GM23338 (cell line): ENCODE measurements at regions not wholly inside any gene's neighbourhood (a gene's known extent, or its start where the extent isn't known, plus 50 kb on each side); places are given as distances from the start of the nearest gene placed in this dataset.

Source experiments
- ATAC-seq: fragments of 200-7000 bp; cut with Tn5 transposase; 3 replicates; pipeline ENCODE4 v1.9.1; 2020
- DNase-seq: peaks from one replicate; pipeline ENCODE4 v3.0.0-alpha.2; 2015; ENCODE audit warnings: low spot score
- H2AFZ ChIP-seq: fragments of 200-600 bp; sonication (generic); 2 replicates; pipeline ENCODE4 v1.8.0; 2016; ENCODE audit warnings: antibody characterized with exemption, mild to moderate bottlenecking, moderate library complexity
- H3F3A ChIP-seq: fragments of 200-600 bp; sonication (generic); replicated peaks from 2 replicates; pipeline ENCODE4 v1.8.0; 2017; ENCODE audit warnings: antibody characterized with exemption, mixed run types, low read depth
- H3K27ac ChIP-seq: fragments of 200-600 bp; sonication (generic); 2 replicates; pipeline ENCODE4 v1.6.1; 2016; ENCODE audit warnings: low read depth
- H3K27me3 ChIP-seq: fragments of 200-600 bp; sonication (generic); 2 replicates; pipeline ENCODE4 v1.8.0; 2016; ENCODE audit warnings: mild to moderate bottlenecking, mixed run types, moderate library complexity; ENCODE audit not compliant: insufficient read depth
- H3K36me3 ChIP-seq: fragments of 200-600 bp; sonication (generic); 2 replicates; pipeline ENCODE4 v1.8.0; 2016; ENCODE audit warnings: mild to moderate bottlenecking; ENCODE audit not compliant: insufficient read depth
- H3K4me1 ChIP-seq: fragments of 200-600 bp; sonication (generic); 2 replicates; pipeline ENCODE4 v1.8.0; 2016; ENCODE audit warnings: mild to moderate bottlenecking, moderate library complexity; ENCODE audit not compliant: insufficient read depth
- H3K4me2 ChIP-seq: fragments of 200-600 bp; sonication (generic); 2 replicates; pipeline ENCODE4 v1.7.1; 2017; ENCODE audit warnings: mixed run types
- H3K4me3 ChIP-seq: fragments of 200-600 bp; sonication (generic); 2 replicates; pipeline ENCODE4 v1.6.1; 2016; ENCODE audit warnings: mixed run types
- H3K79me2 ChIP-seq: fragments of 200-600 bp; sonication (generic); replicated peaks from 2 replicates; pipeline ENCODE4 v1.8.0; 2017; ENCODE audit warnings: mild to moderate bottlenecking; ENCODE audit not compliant: insufficient read depth
- H3K9me2 ChIP-seq: fragments of 200-600 bp; sonication (generic); 2 replicates; pipeline ENCODE4 v1.8.0; 2017; ENCODE audit not compliant: insufficient read depth
- H4K20me1 ChIP-seq: fragments of 200-600 bp; sonication (generic); replicated peaks from 2 replicates; pipeline ENCODE4 v1.8.0; 2017; ENCODE audit warnings: mild to moderate bottlenecking; ENCODE audit not compliant: insufficient read depth
- H3K27ac Mint-ChIP-seq: 2 replicates; pipeline ENCODE4 v1.8.0; 2020; ENCODE audit warnings: inconsistent platforms, mild to moderate bottlenecking, moderate library complexity, mixed read lengths
- H3K27me3 Mint-ChIP-seq: 3 replicates; pipeline ENCODE4 v1.8.0; 2022; ENCODE audit warnings: low read depth, mild to moderate bottlenecking, moderate library complexity, mixed read lengths, inconsistent platforms; ENCODE audit not compliant: insufficient read depth, poor library complexity
- H3K36me3 Mint-ChIP-seq: 3 replicates; pipeline ENCODE4 v1.8.0; 2021; ENCODE audit warnings: low read depth, mild to moderate bottlenecking, inconsistent platforms, moderate library complexity, mixed read lengths
- H3K4me1 Mint-ChIP-seq: 3 replicates; pipeline ENCODE4 v1.8.0; 2020; ENCODE audit warnings: mild to moderate bottlenecking, inconsistent platforms, mixed read lengths
- H3K4me3 Mint-ChIP-seq: 3 replicates; pipeline ENCODE4 v1.8.0; 2021; ENCODE audit warnings: moderate library complexity, mild to moderate bottlenecking, inconsistent platforms, mixed read lengths
- H3K9me3 Mint-ChIP-seq: 3 replicates; pipeline ENCODE4 v1.8.0; 2020; ENCODE audit warnings: moderate library complexity, mild to moderate bottlenecking, inconsistent platforms, mixed read lengths
- CREB1 ChIP-seq: fragments of 250-450 bp; sonication (Bioruptor Pico); IDR thresholded peaks from 2 replicates; pipeline ENCODE4 v1.5.0; 2020; ENCODE audit warnings: low read depth, mild to moderate bottlenecking, moderate library complexity
- CTCF ChIP-seq, 2 experiments: fragments of 200-600 bp in 1 of 2; sonication (generic) in 1 of 2; conservative IDR thresholded peaks; 2 replicates each; pipeline versions ENCODE4 v1.5.1 to v1.6.1; 2016 to 2017; ENCODE audit warnings: antibody characterized with exemption in 2 of 2, low read depth in 2 of 2, mild to moderate bottlenecking in 2 of 2, moderate library complexity in 1 of 2
- ETS1 ChIP-seq: IDR thresholded peaks from 2 replicates; pipeline ENCODE4 v1.6.1; 2016; ENCODE audit warnings: antibody characterized with exemption
- EZH2 ChIP-seq: fragments of 200-600 bp; sonication (generic); IDR thresholded peaks from one replicate; pipeline ENCODE4 v1.8.0; 2017; ENCODE audit warnings: antibody characterized with exemption, mild to moderate bottlenecking, low read depth; ENCODE audit not compliant: unreplicated experiment
- EZH2phosphoT487 ChIP-seq: fragments of 200-600 bp; sonication (generic); IDR thresholded peaks from one replicate; pipeline ENCODE4 v1.8.1; 2018; ENCODE audit warnings: antibody characterized with exemption; ENCODE audit not compliant: unreplicated experiment
- JUNB ChIP-seq: IDR thresholded peaks from one replicate; pipeline ENCODE4 v1.6.1; 2016; ENCODE audit warnings: antibody characterized with exemption; ENCODE audit not compliant: unreplicated experiment
- NANOG ChIP-seq: IDR thresholded peaks from 2 replicates; pipeline ENCODE4 v1.6.1; 2016; ENCODE audit warnings: antibody characterized with exemption, borderline replicate concordance
- POLR2AphosphoS5 ChIP-seq: IDR thresholded peaks from 2 replicates; pipeline ENCODE4 v1.6.1; 2016; ENCODE audit warnings: antibody characterized with exemption, low read depth
- REST ChIP-seq: IDR thresholded peaks from one replicate; pipeline ENCODE4 v1.6.1; 2018; ENCODE audit warnings: antibody characterized with exemption; ENCODE audit not compliant: unreplicated experiment
- STAT1 ChIP-seq: IDR thresholded peaks from one replicate; pipeline ENCODE4 v1.6.1; 2016; ENCODE audit warnings: antibody characterized with exemption; ENCODE audit not compliant: unreplicated experiment
- ZNF114 ChIP-seq: fragments of 250-450 bp; sonication (Bioruptor Pico); IDR thresholded peaks from 2 replicates; pipeline ENCODE4 v1.5.0; 2020; ENCODE audit warnings: mild to moderate bottlenecking, moderate library complexity
- ZNF331 ChIP-seq: fragments of 250-450 bp; sonication (Bioruptor Pico); IDR thresholded peaks from 2 replicates; pipeline ENCODE4 v1.5.0; 2020; ENCODE audit warnings: low read depth, mild to moderate bottlenecking, moderate library complexity
- ZNF462 ChIP-seq: fragments of 250-450 bp; sonication (Bioruptor Pico); IDR thresholded peaks from 2 replicates; pipeline ENCODE4 v1.5.0; 2020; ENCODE audit warnings: mild to moderate bottlenecking, moderate library complexity

- Histone ChIP-seq H3K79me2 (no peaks in the 10 kb centered on the region), H3K36me3 (no peaks in the 10 kb centered on the region), H3K4me3 (no peak overlapping the region), H3K9me2 (no peaks in the 10 kb centered on the region), H2AFZ (no peak overlapping the region), H3F3A (no peaks in the 10 kb centered on the region), H3K27me3 (no peaks in the 10 kb centered on the region), H4K20me1 (no peaks in the 10 kb centered on the region), H3K4me1 (peaks cover 6% of the 10 kb centered on the region; the same call in 1 of the 2 replicates), H3K27ac (no peak overlapping the region), H3K4me2 (no peak overlapping the region)
- DNase-seq (no peak), ATAC-seq (no peak)
- Mint-ChIP-seq H3K4me1 (peaks cover 8% of the 10 kb centered on the region; the same call in 2 of the 3 replicates), H3K27ac (no peak overlapping the region), H3K27me3 (no peaks in the 10 kb centered on the region), H3K36me3 (peaks cover 3% of the 10 kb centered on the region; the same call in 1 of the 3 replicates), H3K4me3 (no peak overlapping the region), H3K9me3 (no peaks in the 10 kb centered on the region; the same call in 2 of the 3 replicates)
- TF ChIP-seq POLR2AphosphoS5 (no peak), REST (no peak), ZNF462 (CRISPR knock-in tag) (no peak), ZNF114 (CRISPR knock-in tag) (no peak), CREB1 (CRISPR knock-in tag) (no peak), ETS1 (no peak), EZH2 (no peak), ZNF331 (no peak), STAT1 (no peak), JUNB (no peak), NANOG (no peak), CTCF (conservative IDR thresholded peaks at IDR 0.05; ENCODE audit: low read depth in 2 of 2) (no peak), EZH2phosphoT487 (no peak)
Observed at GRCh38 chr4:132527817-132528216, 621.3 kb upstream of the PCDH10 start.
